ENCODE measurements at regions not wholly inside any gene's neighbourhood (a gene's known extent, or its start where the extent isn't known, plus 50 kb on each side); places are given as distances from the start of the nearest gene placed in this dataset.

DNA sequence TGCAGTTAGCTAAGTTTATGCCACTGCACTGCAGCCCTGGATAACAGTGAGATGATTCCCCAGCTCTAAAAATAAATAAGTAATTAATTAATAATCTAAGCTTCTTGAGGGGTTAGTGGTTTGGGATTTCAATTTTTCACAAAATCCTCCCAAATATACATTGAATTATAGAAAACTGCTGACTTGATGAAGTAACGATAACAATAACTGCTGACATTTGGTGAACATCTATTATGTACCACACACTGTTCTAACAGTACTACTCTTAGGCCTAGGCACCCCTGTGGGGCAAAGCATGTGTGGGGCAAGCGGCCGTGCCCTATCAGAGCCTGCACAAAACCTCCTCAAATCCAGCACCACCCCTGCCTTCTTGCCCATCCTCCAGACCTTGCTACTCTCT, 245.8 kb upstream of the EPHA4 start:
- no peak for DNase-seq

- DNase-seq = no peak
Measured at GRCh38 chr2:221817052-221817451, 244.9 kb upstream of the EPHA4 start.

DNA sequence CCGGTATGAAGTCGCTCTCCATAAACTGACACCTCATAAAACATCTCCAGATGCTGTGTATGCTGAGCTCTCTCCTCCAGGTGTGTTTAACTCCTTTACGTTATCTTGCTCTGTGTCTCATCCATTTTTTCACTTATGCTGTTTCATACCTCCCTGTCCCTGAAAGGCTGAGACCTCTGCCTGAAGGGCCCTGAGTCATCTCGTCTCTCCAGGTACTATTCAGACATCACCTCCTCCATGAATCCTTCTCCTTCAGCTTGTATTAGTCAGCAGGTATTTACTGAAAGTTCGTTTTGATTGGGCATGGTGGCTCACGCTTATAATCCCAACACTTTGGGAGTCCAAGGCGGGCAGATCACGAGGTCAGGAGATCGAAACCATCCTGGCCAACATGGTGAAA, 244.5 kb upstream of the EPHA4 start:
- DNase-seq = no peak

DNA sequence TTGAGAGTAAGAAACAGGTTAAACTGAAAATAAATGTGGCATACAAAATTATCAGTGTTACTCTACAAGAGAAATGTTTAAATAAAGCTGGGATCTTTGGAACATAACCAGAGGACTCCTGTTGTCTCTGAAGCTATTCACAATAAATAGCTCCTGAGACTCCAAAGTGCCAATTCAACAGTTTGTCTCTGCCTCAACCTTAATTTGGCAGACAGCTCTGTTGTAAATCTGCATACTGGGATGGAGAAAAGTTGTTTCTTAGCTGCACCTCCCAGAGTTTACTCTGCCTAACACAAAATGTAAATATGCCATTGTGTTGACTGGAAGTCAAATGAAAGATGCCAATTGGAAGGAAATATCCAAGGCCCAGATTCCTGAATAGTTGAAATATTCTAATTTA, 238.5 kb upstream of the EPHA4 start:
- DNase-seq = no peak

GRCh38 chr2:221810245-221810644, 238.1 kb upstream of the EPHA4 start:
- DNase-seq = no peak

GRCh38 chr2:221808488-221808887, 236.4 kb upstream of the EPHA4 start:
- no peak for DNase-seq

GRCh38 chr2:221807706-221808105, 235.6 kb upstream of the EPHA4 start:
- no peak for DNase-seq

- no peak for DNase-seq
Measured at GRCh38 chr2:221802089-221802488, 230.0 kb upstream of the EPHA4 start.

DNA sequence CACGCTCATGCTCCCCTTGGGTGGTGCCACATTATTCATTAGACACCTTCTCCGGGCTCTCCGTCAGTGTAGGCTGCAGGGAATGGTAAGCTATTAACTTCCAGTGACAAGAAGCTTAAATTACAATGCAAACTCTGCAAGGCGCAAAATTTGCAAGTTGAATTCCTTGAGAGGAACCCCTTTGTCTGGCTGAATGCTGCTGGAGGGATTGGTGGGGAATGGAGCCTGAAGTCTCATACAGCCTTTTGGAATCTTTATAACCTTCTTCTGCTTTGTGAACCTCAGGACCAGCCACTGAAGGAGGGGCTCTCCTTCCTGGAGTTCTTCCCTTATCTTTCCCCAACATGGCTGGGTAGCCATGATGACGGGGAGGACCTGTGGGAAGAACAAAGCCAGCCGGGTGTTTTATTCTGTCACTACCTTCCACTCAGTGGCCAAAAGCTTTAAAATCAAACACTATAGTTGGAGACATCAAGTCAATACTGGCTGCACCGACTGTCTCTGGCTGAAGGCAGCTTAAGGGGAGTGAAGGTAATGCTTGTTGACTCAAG, 220.9 kb upstream of the EPHA4 start:
- no peak for DNase-seq

- DNase-seq = no peak
Measured at GRCh38 chr2:221791844-221792243, 219.7 kb upstream of the EPHA4 start.

DNA sequence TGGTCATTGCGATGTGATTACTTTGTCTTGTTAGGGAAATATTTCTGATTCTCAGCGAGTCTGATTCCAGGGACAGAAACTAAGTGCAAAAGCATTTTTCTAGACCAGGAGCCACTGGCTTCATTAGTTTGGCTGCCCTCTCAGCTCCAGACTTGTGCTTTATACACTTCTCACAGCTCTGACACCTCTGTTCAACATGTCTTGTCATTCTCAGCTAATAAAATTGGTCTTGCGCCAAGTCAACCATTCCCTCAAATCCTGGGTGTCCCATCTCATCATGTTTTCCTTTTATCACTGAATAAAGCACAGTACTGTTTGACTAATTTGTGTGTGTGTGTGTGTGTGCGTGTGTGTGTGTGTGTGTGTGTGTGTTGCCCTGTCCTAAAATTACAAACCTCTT, 215.5 kb upstream of the EPHA4 start:
- no peak for DNase-seq

DNA sequence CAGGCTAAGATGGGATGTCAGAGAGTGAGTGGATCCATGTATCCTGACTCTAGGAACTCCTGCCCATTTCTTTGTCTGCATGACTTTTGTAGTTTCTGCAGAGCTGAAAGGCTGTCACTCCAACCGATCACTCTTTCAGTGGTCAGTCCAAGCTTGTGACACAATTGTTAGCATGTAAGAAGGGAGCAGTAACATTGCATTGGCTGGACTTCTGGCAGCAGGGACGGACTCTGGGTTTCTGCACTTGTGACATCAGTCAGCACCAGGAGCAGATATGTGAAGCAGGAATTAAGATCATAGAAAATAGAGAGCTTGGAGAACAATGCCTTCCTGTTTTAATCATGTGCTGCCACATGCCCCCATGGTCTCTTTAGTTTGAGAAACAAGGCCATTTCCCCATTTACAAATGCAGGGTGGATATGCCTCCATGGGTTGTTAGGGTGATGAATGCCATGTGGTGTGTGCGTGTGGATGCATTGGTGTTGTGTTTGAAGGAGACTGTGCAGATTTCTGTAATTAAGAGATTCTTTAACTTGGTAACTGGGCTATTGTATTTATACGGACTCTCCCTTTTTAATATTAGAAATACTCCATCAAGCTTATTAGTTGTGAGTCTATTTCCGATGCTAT, 214.3 kb upstream of the EPHA4 start:
- DNase-seq = no peak

GRCh38 chr2:221780281-221780688, 208.2 kb upstream of the EPHA4 start:
- DNase-seq = no peak

- no peak for DNase-seq
Measured at GRCh38 chr2:221779614-221780067, 207.5 kb upstream of the EPHA4 start.

- no peak for DNase-seq
Measured at GRCh38 chr2:221778025-221778424, 205.9 kb upstream of the EPHA4 start.

DNA sequence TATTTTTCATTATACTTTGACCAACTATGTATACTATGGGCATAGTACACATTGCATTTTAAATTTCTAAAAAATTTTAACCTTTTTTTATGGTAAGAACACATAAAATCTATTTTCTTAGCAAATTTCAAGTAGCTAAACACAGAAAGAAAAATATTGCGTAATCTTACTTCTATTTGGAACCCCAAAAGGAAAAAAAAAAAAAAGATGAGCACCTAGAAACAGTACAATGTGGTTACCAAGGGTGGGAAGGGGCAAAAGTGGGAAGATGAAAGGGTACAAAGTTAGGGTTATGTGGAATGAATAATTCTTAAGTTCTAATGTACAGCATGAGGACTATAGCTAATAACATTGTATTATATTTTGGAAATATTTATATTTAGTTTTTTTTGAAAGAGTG, 205.0 kb upstream of the EPHA4 start:
- DNase-seq = no peak

DNA sequence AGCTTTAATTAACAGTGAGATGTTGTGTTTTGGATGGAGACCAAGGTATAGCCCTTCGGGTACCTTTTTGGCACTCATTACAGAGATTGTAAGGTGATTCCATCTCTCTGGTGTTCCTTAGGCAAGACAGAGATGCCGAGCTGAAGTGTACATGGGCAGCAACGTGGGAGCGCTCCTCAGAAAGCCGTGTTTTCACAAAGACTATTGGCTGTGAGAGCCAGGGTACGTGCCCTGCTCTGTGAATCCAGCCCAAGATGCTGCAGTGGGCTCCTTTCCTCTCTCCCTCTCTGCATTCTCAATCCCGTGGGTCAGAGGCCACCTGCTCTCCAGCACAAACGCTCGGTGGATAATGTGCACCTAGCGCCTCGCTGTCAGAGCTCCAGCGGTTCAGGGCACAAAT, 203.0 kb upstream of the EPHA4 start:
- no peak for DNase-seq

- DNase-seq = no peak
Measured at GRCh38 chr2:221774136-221774535, 202.0 kb upstream of the EPHA4 start.

DNA sequence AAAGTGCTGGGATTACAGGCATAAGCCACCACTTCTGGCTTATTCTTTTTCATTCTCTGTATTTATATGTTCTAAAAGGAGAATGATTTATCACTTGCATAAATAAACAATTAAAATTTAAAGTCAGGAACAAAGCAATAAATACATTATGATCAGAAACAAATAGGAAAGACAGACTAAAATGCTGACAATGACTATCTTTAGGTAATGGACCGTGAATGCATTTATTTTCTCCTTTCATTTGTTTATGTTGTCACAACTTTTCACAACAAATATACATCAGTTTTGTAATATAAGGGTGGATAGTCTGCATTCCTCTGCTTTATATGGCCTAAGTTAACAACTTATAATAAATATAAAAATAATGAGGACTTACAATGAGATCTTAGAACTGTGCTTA, 199.2 kb upstream of the EPHA4 start:
- no peak for DNase-seq

DNA sequence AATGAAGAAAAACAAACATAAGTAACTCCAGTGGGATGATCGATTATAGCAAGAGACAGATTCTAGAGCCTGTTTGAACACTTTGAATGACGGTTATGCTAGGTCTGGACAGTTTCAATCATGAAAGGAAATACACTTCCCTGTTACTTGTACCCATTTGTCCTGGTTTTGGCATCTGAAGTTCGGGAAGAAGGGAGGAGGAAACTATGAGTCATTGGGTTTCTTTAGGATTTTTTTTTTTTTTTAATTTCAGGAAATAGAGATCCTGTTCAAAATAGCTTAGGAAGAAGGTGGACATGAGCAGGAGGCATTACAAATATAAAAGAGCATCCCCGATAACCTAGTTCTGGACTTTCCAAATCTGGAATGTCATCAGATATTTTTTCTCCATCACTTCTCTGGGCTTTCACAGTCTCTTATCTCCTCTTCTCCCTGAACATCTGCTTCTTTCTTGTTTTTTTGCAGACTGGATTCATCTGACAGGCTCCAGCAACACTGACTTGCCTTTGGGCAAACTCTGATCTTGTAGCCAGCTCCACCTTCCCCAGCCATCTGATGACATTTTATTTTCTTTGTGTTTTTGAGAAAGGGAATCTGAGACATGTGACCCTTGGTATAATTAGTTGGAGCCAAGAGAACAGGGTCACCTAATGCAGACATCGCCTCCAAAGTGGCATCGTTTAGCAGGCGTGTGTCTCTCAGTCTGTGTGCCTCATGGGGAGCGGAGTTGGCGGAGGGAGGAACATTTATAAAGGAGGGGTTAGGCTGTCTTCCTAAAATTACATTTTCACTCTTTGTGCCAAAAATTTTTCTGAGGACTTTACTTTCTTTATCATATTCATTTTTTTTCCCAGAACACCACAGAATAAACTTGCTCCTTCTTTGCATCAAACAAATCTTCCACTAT, 195.3 kb upstream of the EPHA4 start:
- no peak for DNase-seq

GRCh38 chr2:221762496-221762895, 190.4 kb upstream of the EPHA4 start:
- DNase-seq = no peak

- no peak for DNase-seq
Measured at GRCh38 chr2:221761260-221761659, 189.2 kb upstream of the EPHA4 start.

GRCh38 chr2:221758076-221758475, 186.0 kb upstream of the EPHA4 start:
- no peak for DNase-seq

GRCh38 chr2:221753401-221753800, 181.3 kb upstream of the EPHA4 start:
- no peak for DNase-seq

Measured in NCI-H187 (cell line).